PC-3 (cell line): ENCODE measurements at regions not wholly inside any gene's neighbourhood (a gene's known extent, or its start where the extent isn't known, plus 50 kb on each side); places are given as distances from the start of the nearest gene placed in this dataset.

Source experiments
- EZH2 ChIP-seq: fragments of 300-600 bp; sonication (generic); IDR thresholded peaks from one replicate; pipeline ENCODE4 v1.6.1; 2017; ENCODE audit warnings: antibody characterized with exemption, mild to moderate bottlenecking, low read length; ENCODE audit not compliant: unreplicated experiment
- TF ChIP-seq, protein P1 (sequence below): fragments of 300-600 bp; sonication (generic); conservative IDR thresholded peaks from 2 replicates; pipeline ENCODE4 v1.5.1; 2017; ENCODE audit warnings: antibody characterized with exemption, low read depth, mild to moderate bottlenecking, low read length

DNA sequence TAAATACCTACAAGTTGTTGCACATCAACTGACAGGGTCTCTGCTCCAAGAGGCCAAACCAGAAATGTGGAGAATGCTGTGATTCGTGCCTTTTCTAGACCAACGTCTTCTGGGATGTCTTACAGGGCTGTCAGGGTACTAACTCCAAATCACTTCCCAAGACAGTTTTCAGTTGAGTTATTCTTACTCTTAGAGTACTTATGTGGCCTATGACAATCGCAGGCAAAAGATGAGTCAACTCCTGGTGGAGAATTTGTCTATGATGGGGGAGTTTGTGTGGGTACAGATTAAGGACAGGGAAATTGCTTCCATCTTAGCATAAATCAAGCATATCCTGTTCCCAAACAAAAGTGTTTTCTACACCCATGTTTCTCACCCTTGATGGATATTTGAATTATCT lies 734.8 kb downstream of the TNS3 start:
- TF ChIP-seq, protein P1, sequence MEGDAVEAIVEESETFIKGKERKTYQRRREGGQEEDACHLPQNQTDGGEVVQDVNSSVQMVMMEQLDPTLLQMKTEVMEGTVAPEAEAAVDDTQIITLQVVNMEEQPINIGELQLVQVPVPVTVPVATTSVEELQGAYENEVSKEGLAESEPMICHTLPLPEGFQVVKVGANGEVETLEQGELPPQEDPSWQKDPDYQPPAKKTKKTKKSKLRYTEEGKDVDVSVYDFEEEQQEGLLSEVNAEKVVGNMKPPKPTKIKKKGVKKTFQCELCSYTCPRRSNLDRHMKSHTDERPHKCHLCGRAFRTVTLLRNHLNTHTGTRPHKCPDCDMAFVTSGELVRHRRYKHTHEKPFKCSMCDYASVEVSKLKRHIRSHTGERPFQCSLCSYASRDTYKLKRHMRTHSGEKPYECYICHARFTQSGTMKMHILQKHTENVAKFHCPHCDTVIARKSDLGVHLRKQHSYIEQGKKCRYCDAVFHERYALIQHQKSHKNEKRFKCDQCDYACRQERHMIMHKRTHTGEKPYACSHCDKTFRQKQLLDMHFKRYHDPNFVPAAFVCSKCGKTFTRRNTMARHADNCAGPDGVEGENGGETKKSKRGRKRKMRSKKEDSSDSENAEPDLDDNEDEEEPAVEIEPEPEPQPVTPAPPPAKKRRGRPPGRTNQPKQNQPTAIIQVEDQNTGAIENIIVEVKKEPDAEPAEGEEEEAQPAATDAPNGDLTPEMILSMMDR, result no peak
- TF ChIP-seq EZH2, result no peak
